NB4 (cell line): ENCODE measurements at regions not wholly inside any gene's neighbourhood (a gene's known extent, or its start where the extent isn't known, plus 50 kb on each side); places are given as distances from the start of the nearest gene placed in this dataset.

Source experiments
- MAX ChIP-seq: IDR thresholded peaks from 2 replicates; pipeline ENCODE4 v1.6.1; 2011; ENCODE audit warnings: low read depth, low read length
- MYC ChIP-seq: IDR thresholded peaks from 2 replicates; pipeline ENCODE4 v1.6.1; 2011; ENCODE audit warnings: low read depth, low read length
- POLR2A ChIP-seq: IDR thresholded peaks from 2 replicates; pipeline ENCODE4 v1.6.1; 2011; ENCODE audit warnings: mild to moderate bottlenecking; ENCODE audit not compliant: insufficient read length; ENCODE audit errors: extremely low read depth
- TF ChIP-seq, protein P1 (sequence below): IDR thresholded peaks from one replicate; pipeline ENCODE4 v1.5.1; 2012; ENCODE audit warnings: low read depth, low read length

- TF ChIP-seq MYC (no peak), POLR2A (no peak), MAX (no peak)
- TF ChIP-seq, protein P1, sequence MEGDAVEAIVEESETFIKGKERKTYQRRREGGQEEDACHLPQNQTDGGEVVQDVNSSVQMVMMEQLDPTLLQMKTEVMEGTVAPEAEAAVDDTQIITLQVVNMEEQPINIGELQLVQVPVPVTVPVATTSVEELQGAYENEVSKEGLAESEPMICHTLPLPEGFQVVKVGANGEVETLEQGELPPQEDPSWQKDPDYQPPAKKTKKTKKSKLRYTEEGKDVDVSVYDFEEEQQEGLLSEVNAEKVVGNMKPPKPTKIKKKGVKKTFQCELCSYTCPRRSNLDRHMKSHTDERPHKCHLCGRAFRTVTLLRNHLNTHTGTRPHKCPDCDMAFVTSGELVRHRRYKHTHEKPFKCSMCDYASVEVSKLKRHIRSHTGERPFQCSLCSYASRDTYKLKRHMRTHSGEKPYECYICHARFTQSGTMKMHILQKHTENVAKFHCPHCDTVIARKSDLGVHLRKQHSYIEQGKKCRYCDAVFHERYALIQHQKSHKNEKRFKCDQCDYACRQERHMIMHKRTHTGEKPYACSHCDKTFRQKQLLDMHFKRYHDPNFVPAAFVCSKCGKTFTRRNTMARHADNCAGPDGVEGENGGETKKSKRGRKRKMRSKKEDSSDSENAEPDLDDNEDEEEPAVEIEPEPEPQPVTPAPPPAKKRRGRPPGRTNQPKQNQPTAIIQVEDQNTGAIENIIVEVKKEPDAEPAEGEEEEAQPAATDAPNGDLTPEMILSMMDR = no peak
Observed at GRCh38 chr18:54465502-54465901, 107.8 kb downstream of the C18orf54 start.
